ENCODE measurements at regions not wholly inside any gene's neighbourhood (a gene's known extent, or its start where the extent isn't known, plus 50 kb on each side); places are given as distances from the start of the nearest gene placed in this dataset.

DNA sequence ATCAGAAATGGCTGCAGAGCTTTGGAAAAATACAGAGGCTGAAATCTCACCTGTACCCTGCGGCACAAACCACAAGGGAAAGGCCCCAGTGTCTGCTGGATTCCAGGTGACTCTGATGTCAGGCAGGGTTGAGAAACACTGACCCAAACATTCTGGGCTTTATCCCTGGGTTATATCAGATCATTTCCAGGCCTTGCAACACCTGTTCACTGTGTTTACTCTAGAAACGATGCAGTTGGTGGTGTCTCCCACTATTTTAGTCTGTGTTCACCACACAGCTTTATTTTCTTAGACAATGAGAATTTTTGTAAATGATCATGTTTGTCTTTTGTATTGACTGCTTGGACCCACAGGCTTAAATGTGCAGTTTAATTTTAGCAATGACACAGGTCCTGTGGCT is 151.5 kb upstream of the SDK2 start (continued):
- TF ChIP-seq, protein P1, sequence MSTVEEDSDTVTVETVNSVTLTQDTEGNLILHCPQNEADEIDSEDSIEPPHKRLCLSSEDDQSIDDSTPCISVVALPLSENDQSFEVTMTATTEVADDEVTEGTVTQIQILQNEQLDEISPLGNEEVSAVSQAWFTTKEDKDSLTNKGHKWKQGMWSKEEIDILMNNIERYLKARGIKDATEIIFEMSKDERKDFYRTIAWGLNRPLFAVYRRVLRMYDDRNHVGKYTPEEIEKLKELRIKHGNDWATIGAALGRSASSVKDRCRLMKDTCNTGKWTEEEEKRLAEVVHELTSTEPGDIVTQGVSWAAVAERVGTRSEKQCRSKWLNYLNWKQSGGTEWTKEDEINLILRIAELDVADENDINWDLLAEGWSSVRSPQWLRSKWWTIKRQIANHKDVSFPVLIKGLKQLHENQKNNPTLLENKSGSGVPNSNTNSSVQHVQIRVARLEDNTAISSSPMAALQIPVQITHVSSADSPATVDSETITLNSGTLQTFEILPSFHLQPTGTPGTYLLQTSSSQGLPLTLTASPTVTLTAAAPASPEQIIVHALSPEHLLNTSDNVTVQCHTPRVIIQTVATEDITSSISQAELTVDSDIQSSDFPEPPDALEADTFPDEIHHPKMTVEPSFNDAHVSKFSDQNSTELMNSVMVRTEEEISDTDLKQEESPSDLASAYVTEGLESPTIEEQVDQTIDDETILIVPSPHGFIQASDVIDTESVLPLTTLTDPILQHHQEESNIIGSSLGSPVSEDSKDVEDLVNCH (CRISPR knock-in tag; IDR thresholded peaks at IDR 0.05): no peak
- TF ChIP-seq ELF3 (CRISPR knock-in tag; IDR thresholded peaks at IDR 0.05) (peak; percentile 55; the same call in 1 of the 2 replicates), MED1 (CRISPR knock-in tag; IDR thresholded peaks at IDR 0.05) (peak; percentile 61), CEBPB (IDR thresholded peaks at IDR 0.05; ENCODE audit: borderline replicate concordance, low read depth, low read length) (peak; percentile 93), YEATS2 (CRISPR knock-in tag; IDR thresholded peaks at IDR 0.05; ENCODE audit: borderline replicate concordance) (peak; percentile 53; the same call in 1 of the 2 replicates), FOXJ3 (CRISPR knock-in tag; IDR thresholded peaks at IDR 0.05; ENCODE audit: borderline replicate concordance) (peak; percentile 65; the same call in 1 of the 2 replicates), HOXA3 (CRISPR knock-in tag; IDR thresholded peaks at IDR 0.05) (0 out of 2 replicates have a peak, but pooled peaks have one; percentile 14), MIER3 (CRISPR knock-in tag; IDR thresholded peaks at IDR 0.05; ENCODE audit: borderline replicate concordance) (peak; percentile 30; the same call in 1 of the 2 replicates), NR2F1 (CRISPR knock-in tag; IDR thresholded peaks at IDR 0.05) (peak in 1 of 2 experiments; percentile 11; a peak in 1 of 4 replicates), ZSCAN31 (CRISPR knock-in tag; IDR thresholded peaks at IDR 0.05; ENCODE audit: low read depth) (no peak), EZH2 (conservative IDR thresholded peaks at IDR 0.05; ENCODE audit: low read depth, low read length) (no peak), ZEB1 (IDR thresholded peaks at IDR 0.05; ENCODE audit: insufficient replicate concordance, low read depth) (peak; percentile 97), TCF7 (IDR thresholded peaks at IDR 0.05; ENCODE audit: low read depth) (peak; percentile 59), CEBPG (CRISPR knock-in tag; IDR thresholded peaks at IDR 0.05) (peak; percentile 94), ZNF292 (CRISPR knock-in tag; IDR thresholded peaks at IDR 0.05; ENCODE audit: borderline replicate concordance, low read depth) (peak; percentile 76; the same call in 1 of the 2 replicates), ZNF614 (CRISPR knock-in tag; IDR thresholded peaks at IDR 0.05; ENCODE audit: borderline replicate concordance) (peak; percentile 78), TSC22D2 (CRISPR knock-in tag; IDR thresholded peaks at IDR 0.05; ENCODE audit: borderline replicate concordance) (no peak), ZNF20 (CRISPR knock-in tag; IDR thresholded peaks at IDR 0.05) (no peak), HDAC2 (CRISPR knock-in tag; IDR thresholded peaks at IDR 0.05) (peak; percentile 84), RARA (CRISPR knock-in tag; IDR thresholded peaks at IDR 0.05) (peak; percentile 74), ELF1 (CRISPR knock-in tag; IDR thresholded peaks at IDR 0.05) (no peak), ZNF274 (CRISPR knock-in tag; IDR thresholded peaks at IDR 0.05) (no peak), ZNF205 (CRISPR knock-in tag; IDR thresholded peaks at IDR 0.05) (0 out of 2 replicates have a peak, but pooled peaks have one; percentile 63)
- TF ChIP-seq, protein P2, sequence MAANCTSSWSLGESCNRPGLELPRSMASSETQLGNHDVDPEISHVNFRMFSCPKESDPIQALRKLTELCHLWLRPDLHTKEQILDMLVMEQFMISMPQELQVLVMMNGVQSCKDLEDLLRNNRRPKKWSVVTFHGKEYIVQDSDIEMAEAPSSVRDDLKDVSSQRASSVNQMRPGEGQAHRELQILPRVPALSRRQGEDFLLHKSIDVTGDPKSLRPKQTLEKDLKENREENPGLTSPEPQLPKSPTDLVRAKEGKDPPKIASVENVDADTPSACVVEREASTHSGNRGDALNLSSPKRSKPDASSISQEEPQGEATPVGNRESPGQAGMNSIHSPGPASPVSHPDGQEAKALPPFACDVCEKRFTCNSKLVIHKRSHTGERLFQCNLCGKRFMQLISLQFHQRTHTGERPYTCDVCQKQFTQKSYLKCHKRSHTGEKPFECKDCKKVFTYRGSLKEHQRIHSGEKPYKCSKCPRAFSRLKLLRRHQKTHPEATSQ (CRISPR knock-in tag; IDR thresholded peaks at IDR 0.05; ENCODE audit: borderline replicate concordance): no peak
- TF ChIP-seq, protein P3, sequence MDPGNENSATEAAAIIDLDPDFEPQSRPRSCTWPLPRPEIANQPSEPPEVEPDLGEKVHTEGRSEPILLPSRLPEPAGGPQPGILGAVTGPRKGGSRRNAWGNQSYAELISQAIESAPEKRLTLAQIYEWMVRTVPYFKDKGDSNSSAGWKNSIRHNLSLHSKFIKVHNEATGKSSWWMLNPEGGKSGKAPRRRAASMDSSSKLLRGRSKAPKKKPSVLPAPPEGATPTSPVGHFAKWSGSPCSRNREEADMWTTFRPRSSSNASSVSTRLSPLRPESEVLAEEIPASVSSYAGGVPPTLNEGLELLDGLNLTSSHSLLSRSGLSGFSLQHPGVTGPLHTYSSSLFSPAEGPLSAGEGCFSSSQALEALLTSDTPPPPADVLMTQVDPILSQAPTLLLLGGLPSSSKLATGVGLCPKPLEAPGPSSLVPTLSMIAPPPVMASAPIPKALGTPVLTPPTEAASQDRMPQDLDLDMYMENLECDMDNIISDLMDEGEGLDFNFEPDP (CRISPR knock-in tag; conservative IDR thresholded peaks at IDR 0.05): no peak
- TF ChIP-seq, protein P4, sequence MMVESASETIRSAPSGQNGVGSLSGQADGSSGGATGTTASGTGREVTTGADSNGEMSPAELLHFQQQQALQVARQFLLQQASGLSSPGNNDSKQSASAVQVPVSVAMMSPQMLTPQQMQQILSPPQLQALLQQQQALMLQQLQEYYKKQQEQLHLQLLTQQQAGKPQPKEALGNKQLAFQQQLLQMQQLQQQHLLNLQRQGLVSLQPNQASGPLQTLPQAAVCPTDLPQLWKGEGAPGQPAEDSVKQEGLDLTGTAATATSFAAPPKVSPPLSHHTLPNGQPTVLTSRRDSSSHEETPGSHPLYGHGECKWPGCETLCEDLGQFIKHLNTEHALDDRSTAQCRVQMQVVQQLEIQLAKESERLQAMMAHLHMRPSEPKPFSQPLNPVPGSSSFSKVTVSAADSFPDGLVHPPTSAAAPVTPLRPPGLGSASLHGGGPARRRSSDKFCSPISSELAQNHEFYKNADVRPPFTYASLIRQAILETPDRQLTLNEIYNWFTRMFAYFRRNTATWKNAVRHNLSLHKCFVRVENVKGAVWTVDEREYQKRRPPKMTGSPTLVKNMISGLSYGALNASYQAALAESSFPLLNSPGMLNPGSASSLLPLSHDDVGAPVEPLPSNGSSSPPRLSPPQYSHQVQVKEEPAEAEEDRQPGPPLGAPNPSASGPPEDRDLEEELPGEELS (CRISPR knock-in tag; IDR thresholded peaks at IDR 0.05): peak; percentile 62; the same call in 1 of the 2 replicates

Measured in HepG2 (cell line).